ENCODE measurements at regions not wholly inside any gene's neighbourhood (a gene's known extent, or its start where the extent isn't known, plus 50 kb on each side); places are given as distances from the start of the nearest gene placed in this dataset.

DNA sequence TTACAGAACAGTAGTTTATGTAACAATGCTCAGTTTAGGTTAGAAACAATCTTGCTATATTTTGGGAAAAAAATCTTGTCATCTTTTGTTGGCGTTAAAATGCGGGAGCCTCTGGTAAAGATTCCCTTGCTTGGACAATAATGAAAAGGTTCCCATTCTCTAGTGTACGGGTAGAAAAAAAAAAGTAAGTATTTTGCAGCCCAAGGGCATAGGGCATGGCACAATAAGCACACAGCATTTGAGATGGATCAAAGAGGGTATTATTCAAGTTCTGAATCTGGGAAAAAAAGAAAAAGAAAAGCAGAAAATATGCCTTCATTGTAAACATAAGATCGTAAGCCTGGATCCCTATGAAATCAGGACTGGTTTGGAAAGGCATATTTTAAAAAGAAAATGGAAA, 408.6 kb upstream of the ROBO2 start:
- TF ChIP-seq EZH2phosphoT487 (IDR thresholded peaks at IDR 0.05; ENCODE audit: borderline replicate concordance, low read depth): no peak
- TF ChIP-seq NFIC (IDR thresholded peaks at IDR 0.05; ENCODE audit: borderline replicate concordance): no peak
- TF ChIP-seq, protein P1, sequence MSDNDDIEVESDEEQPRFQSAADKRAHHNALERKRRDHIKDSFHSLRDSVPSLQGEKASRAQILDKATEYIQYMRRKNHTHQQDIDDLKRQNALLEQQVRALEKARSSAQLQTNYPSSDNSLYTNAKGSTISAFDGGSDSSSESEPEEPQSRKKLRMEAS (IDR thresholded peaks at IDR 0.05; ENCODE audit: low read depth): no peak
